ENCODE measurements at regions not wholly inside any gene's neighbourhood (a gene's known extent, or its start where the extent isn't known, plus 50 kb on each side); places are given as distances from the start of the nearest gene placed in this dataset.

GRCh38 chr1:43066578-43066977 is 105.5 kb downstream of the EBNA1BP2 start:
- Histone ChIP-seq H3K9me3 (no peaks in the 10 kb centered on the region), H3K36me3 (no peaks in the 10 kb centered on the region), H3K27me3 (no peaks in the 10 kb centered on the region), H3K4me1 (peaks cover 2 to 25% (median 22%) of the 10 kb centered on the region in 4 donors), H3K27ac (no peak overlapping the region), H3K4me3 (no peak overlapping the region)
- DNase-seq = no peak
- 93 to 95% methylated on average over 9 of the region's 9 CpGs for WGBS, 2 donors
- no peak for TF ChIP-seq EP300 (IDR thresholded peaks at IDR 0.05)
- TF ChIP-seq POLR2A (IDR thresholded peaks at IDR 0.05) = no peak
- intact Hi-C loops (cut with DNase I) = no loop called here

- Histone ChIP-seq H3K4me1 (peaks cover 2 to 25% (median 22%) of the 10 kb centered on the region in 4 donors), H3K27me3 (no peaks in the 10 kb centered on the region), H3K36me3 (no peaks in the 10 kb centered on the region), H3K4me3 (no peak overlapping the region), H3K27ac (no peak overlapping the region), H3K9me3 (no peaks in the 10 kb centered on the region)
- intact Hi-C loops (cut with DNase I) = no loop called here
- WGBS, 2 donors = 88 to 90% methylated on average over 13 of the region's 13 CpGs
- no peak for DNase-seq
- no peak for TF ChIP-seq CTCF (IDR thresholded peaks at IDR 0.05)
These were observed 106.3 kb downstream of the EBNA1BP2 start for GRCh38 chr1:43065616-43066399.

- no peaks in the 10 kb centered on the region for H3K9me3 ChIP-seq
- 76 to 80% methylated on average over 5 of the region's 5 CpGs for WGBS, 2 donors
- H3K4me3 ChIP-seq = no peak overlapping the region
- no peak for TF ChIP-seq EP300 (IDR thresholded peaks at IDR 0.05)
- no peak for TF ChIP-seq CTCF (IDR thresholded peaks at IDR 0.05)
- TF ChIP-seq POLR2AphosphoS5 (IDR thresholded peaks at IDR 0.05) = no peak
- no peak for TF ChIP-seq POLR2A (IDR thresholded peaks at IDR 0.05)
- DNase-seq = no peak
- no peaks in the 10 kb centered on the region for H3K36me3 ChIP-seq
- H3K27ac ChIP-seq = no peak overlapping the region
- no peaks in the 10 kb centered on the region for H3K27me3 ChIP-seq
- H3K4me1 ChIP-seq = peaks cover 2 to 25% (median 22%) of the 10 kb centered on the region in 4 donors
- intact Hi-C loops (cut with DNase I) = no loop called here
These were observed 106.5 kb upstream of the SLC2A1 start for GRCh38 chr1:43065191-43065590.

- intact Hi-C loops (cut with DNase I) = no loop called here
- no peak for DNase-seq
- WGBS, 2 donors = 92 to 94% methylated on average over 10 of the region's 10 CpGs
- Histone ChIP-seq H3K4me3 (no peak overlapping the region), H3K27me3 (no peaks in the 10 kb centered on the region), H3K9me3 (no peaks in the 10 kb centered on the region), H3K4me1 (peaks cover 2 to 16% (median 9%) of the 10 kb centered on the region in 4 donors), H3K36me3 (no peaks in the 10 kb centered on the region), H3K27ac (no peak overlapping the region)
- TF ChIP-seq EP300 (IDR thresholded peaks at IDR 0.05) (no peak), POLR2A (IDR thresholded peaks at IDR 0.05) (no peak), POLR2AphosphoS5 (IDR thresholded peaks at IDR 0.05) (no peak), CTCF (IDR thresholded peaks at IDR 0.05) (no peak)
These were observed 104.9 kb upstream of the SLC2A1 start for GRCh38 chr1:43063394-43064219.

GRCh38 chr1:43062527-43063095 is 103.9 kb upstream of the SLC2A1 start:
- TF ChIP-seq EP300 (IDR thresholded peaks at IDR 0.05) (no peak), CTCF (IDR thresholded peaks at IDR 0.05) (no peak), POLR2AphosphoS5 (IDR thresholded peaks at IDR 0.05) (no peak), POLR2A (IDR thresholded peaks at IDR 0.05) (no peak)
- 93 to 94% methylated on average over 12 of the region's 12 CpGs for WGBS, 2 donors
- intact Hi-C loops (cut with DNase I) = no loop called here
- no peak overlapping the region for H3K4me3 ChIP-seq
- H3K27me3 ChIP-seq = no peaks in the 10 kb centered on the region
- no peaks in the 10 kb centered on the region for H3K36me3 ChIP-seq
- H3K9me3 ChIP-seq = no peaks in the 10 kb centered on the region
- H3K27ac ChIP-seq = no peak overlapping the region
- H3K4me1 ChIP-seq = peaks cover 0 to 9% (median 0%) of the 10 kb centered on the region in 4 donors
- no peak for DNase-seq
